Activated T-helper 1 cell treated with anti-CD3 and anti-CD28 coated beads, Interleukin-12 subunit alpha, Interleukin-12 subunit beta, Interleukin-2, Interleukin-4 antibody, amounts not matched to agents 30 ng/mL and 10 ng/mL and 1 ng/mL, durations not matched to agents 14 hours and 24 hours and 36 hours (primary cell): ENCODE measurements at regions not wholly inside any gene's neighbourhood (a gene's known extent, or its start where the extent isn't known, plus 50 kb on each side); places are given as distances from the start of the nearest gene placed in this dataset.

Source experiments
- DNase-seq: peaks from one replicate; pipeline ENCODE4 v3.0.0; 2021; ENCODE audit warnings: low spot score
- H3K27ac Mint-ChIP-seq: one replicate; pipeline ENCODE4 v1.8.0; 2021; ENCODE audit warnings: mild to moderate bottlenecking, mixed read lengths
- H3K27me3 Mint-ChIP-seq: one replicate; pipeline ENCODE4 v1.8.0; 2022; ENCODE audit warnings: mild to moderate bottlenecking, moderate library complexity, mixed read lengths; ENCODE audit not compliant: insufficient read depth
- H3K36me3 Mint-ChIP-seq: one replicate; pipeline ENCODE4 v1.8.0; 2021; ENCODE audit warnings: low read depth, mixed read lengths
- H3K4me1 Mint-ChIP-seq: one replicate; pipeline ENCODE4 v1.8.0; 2021; ENCODE audit warnings: low read depth, mixed read lengths
- H3K4me3 Mint-ChIP-seq: one replicate; pipeline ENCODE4 v1.8.0; 2021; ENCODE audit warnings: mild to moderate bottlenecking, moderate library complexity, mixed read lengths
- H3K9me3 Mint-ChIP-seq: one replicate; pipeline ENCODE4 v1.8.0; 2021; ENCODE audit warnings: mixed read lengths
- intact Hi-C: fragments of 100-400 bp; cut with micrococcal nuclease; formaldehyde crosslinking; loops from one replicate; pipeline ENCODE4 v1.15.1; 2024

DNA sequence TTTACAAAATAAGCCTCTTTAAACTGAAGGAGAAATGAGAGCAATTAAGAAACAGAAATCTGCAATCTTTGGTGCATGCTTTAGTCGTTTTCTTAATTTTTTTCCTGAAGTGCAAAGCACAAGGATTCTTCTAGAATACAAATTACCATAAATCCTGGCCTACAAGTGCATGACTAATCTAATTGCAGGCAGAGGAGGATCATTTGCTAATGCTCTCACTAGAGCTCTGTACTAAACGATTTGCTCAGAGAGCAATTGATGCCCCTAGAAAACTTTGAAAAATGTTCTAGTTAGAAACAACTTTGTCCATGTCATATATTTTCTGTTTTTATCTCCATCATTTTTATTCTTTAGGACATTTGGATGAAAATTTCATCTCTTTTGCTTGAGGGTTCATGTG, 193.2 kb downstream of the POU4F1 start:
- Mint-ChIP-seq H3K27ac (no peak overlapping the region), H3K4me3 (no peak overlapping the region), H3K9me3 (no peaks in the 10 kb centered on the region), H3K4me1 (no peaks in the 10 kb centered on the region), H3K27me3 (peaks cover 2% of the 10 kb centered on the region), H3K36me3 (no peaks in the 10 kb centered on the region)
- no peak for DNase-seq
- intact Hi-C loops: no loop called here

DNA sequence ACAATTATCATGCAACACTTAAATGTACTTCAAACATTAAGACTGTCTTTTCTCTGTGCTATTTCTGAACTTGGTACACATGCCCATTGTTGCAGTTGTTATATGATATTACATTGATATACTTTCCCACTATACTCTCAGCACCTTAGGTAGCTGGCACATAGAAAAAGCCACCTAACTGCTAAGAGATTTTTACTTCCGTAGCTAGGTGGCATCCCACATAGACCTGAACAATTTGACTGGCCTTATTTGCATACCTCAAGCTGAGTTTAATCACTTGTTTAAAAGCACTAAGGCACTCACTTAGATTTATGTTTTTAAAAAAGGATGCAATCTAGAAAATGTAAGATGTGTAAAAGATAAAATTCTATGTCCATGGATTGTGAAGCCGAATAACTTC, 194.2 kb downstream of the POU4F1 start:
- H3K27me3 Mint-ChIP-seq: peaks cover 5% of the 10 kb centered on the region
- no peaks in the 10 kb centered on the region for H3K4me1 Mint-ChIP-seq
- intact Hi-C loops: no loop called here
- no peak for DNase-seq
- no peaks in the 10 kb centered on the region for H3K36me3 Mint-ChIP-seq
- H3K4me3 Mint-ChIP-seq: no peak overlapping the region
- no peak overlapping the region for H3K27ac Mint-ChIP-seq
- no peaks in the 10 kb centered on the region for H3K9me3 Mint-ChIP-seq

DNA sequence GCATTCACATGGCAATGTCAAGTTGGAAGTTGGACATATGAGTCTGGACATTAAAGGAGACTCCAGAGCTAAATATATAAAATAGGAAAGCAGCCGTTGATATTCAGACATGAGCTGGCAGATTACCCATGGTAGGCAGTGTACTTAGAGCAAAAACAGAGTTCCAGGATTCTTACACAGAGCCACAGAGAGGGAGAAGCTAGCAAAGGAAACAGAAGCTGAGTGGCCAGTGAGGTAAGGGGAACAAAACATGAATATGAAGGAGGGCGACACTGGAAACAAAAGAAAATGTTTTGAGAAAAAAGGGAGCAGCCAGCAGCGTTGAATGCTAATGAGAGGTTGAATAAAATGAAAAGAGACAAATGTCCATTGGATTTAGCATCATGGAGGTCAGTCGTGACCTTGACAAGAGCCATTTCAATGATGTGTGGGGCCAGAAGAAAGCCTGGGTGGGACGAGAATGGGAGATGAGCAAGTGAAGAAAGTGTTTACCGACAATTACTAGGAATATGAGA, 198.4 kb downstream of the POU4F1 start:
- H3K9me3 Mint-ChIP-seq: no peaks in the 10 kb centered on the region
- H3K27me3 Mint-ChIP-seq: peaks cover 5% of the 10 kb centered on the region
- intact Hi-C loops: no loop called here
- no peak overlapping the region for H3K27ac Mint-ChIP-seq
- no peaks in the 10 kb centered on the region for H3K4me1 Mint-ChIP-seq
- H3K36me3 Mint-ChIP-seq: no peaks in the 10 kb centered on the region
- no peak for DNase-seq
- no peak overlapping the region for H3K4me3 Mint-ChIP-seq

DNA sequence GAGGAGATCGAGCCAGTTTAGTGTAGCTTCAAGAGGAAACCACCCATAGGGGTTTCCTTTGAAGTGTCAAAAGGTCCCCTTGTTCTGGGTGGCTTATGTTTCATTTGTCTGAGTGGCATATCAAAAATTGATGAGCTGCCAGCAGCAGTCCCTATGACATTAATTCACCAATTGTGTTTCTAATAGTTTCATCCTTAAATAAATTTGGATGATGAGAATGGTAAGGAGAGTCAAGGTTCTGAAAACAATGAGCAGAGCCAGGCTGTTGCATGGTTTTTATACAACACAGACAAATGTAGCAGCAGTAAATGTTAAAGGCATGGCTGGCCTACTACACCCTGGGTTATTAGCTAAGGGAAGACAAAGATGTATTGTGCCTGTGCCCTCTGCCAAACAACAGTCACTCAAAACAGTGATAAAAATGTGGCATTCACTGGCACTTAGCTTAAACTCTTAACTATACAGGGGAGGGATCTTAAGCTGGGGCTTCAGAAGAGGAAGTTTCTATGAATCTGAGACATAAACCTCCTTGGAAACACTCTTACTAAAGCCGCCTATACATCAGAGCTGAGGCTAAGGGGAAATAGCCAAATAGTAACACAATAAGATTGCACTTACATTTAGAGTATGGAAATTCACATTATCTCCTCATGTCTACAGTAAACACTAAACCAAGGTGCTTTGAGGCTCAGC, 200.5 kb downstream of the POU4F1 start:
- Mint-ChIP-seq H3K4me3 (no peak overlapping the region), H3K36me3 (no peaks in the 10 kb centered on the region)
- intact Hi-C loops: no loop called here

DNA sequence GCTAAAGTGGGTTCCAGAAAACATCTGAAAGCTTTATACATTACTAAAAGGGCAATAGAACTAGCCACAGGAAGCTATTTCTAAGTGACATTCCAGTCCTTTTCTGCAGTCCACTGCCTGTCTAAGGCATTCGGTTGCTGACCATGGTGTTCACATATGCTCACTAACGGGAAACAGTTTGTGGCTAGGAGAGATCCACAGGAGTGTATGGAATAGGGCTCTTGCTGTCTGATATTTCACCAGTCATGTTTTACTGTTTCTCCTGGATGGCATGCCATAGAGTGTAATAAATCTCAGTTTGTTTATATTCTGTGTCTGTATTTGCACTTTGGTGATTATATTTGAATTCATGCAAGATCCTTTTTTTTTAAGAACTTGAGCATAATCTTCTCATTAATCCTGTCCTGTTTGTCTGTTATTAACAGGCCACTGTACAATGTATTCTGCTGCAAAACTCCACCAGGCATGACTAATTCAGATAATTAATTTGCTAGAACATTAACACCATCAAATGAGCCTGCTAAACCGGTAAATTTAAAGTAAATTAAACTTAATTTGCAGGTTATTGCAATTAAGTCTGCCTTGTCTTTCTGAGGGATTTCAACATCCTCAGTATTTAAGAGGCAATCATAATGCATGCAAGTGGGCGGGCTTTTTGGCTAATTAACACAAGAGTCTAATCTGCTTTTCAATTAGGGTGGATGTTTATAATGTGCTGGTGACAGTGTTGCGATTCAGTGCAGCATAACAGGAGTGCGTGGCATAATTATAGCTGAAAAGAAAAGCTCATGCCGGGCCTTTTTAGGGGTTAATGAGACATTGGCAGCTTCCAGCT, 201.3 kb downstream of the POU4F1 start:
- Mint-ChIP-seq H3K27ac (no peak overlapping the region), H3K4me1 (no peaks in the 10 kb centered on the region), H3K4me3 (no peak overlapping the region), H3K9me3 (no peaks in the 10 kb centered on the region), H3K36me3 (no peaks in the 10 kb centered on the region), H3K27me3 (peaks cover 5% of the 10 kb centered on the region)
- DNase-seq: no peak
- intact Hi-C loops: no loop called here

More for the DNA sequence above, 200.5 kb downstream of the POU4F1 start:
- Mint-ChIP-seq H3K27ac (no peak overlapping the region), H3K4me1 (no peaks in the 10 kb centered on the region), H3K27me3 (peaks cover 5% of the 10 kb centered on the region), H3K9me3 (no peaks in the 10 kb centered on the region)
- DNase-seq: no peak

DNA sequence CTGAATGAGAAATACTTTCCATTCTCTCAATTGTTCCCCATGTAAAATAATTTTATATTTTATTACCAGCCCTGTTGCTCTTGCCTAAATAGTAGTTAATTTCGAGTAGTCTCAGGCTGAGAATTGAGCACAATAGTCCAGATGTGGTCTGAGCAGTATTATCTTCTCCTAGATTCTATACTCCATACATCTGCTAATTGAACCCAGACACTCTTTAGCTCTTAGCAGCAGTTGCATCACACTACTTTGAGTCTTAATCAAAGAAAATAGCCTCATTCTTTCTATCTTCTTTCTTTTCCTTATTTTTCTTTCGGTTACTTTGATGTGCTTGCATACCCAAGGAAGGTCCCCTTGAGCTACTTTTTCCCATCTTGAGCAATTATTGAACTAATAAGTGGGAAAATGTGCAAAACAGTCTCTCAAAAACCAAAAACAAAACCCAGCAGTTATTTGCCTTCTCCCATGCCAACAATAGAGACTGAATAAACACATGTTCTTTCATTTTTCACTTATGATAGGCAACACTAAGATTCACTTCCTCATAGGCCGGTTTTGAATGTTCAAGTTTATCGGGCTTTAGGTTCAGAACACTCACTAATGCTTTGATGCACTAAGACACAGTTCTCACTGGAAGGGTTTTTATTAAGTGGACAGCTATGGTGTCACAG, 204.5 kb downstream of the POU4F1 start:
- no peak overlapping the region for H3K4me3 Mint-ChIP-seq
- H3K36me3 Mint-ChIP-seq: no peaks in the 10 kb centered on the region
- no peak for DNase-seq
- no peaks in the 10 kb centered on the region for H3K4me1 Mint-ChIP-seq
- no peaks in the 10 kb centered on the region for H3K27me3 Mint-ChIP-seq
- no peaks in the 10 kb centered on the region for H3K9me3 Mint-ChIP-seq
- intact Hi-C loops: no loop called here
- H3K27ac Mint-ChIP-seq: no peak overlapping the region

DNA sequence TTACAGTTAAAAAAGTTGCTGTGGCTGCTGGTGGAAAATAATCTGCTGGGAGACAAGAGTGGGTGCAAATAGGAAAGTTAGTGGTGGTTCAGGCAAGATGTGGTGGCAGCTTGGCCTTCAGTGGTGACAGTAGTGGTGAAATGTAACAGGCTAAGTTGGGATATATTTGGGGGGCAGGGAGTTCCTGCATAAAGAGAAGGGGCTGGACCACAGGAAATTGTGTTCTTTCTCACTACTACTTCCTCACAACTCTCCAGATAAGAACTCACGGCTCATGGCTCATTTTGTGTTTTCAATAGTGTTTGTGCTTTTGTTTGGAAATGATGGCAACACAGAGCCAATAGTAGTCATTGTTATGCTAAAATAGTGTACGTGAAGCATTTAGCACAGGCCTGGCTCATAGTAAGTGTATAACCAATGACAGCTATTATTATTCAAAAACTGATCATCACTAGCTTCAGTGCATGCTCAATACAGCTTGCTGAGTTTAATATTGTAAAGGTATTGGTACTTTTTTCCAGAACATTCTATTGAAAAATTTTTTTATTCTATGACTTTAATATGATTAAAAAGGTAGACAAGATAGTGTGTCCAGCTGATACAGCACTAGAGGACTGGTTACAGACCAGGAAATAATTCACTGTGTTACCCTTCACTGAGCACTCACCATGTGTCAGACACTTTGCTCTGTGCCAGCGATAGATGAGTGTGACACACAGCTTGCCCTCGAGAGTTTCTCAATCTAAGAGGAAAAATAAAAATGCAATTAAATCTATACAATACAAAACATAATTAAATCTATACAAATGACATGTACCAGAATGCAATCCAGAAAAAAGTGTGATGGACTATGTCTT, 209.8 kb downstream of the POU4F1 start:
- H3K4me1 Mint-ChIP-seq: no peaks in the 10 kb centered on the region
- H3K27me3 Mint-ChIP-seq: peaks cover 2% of the 10 kb centered on the region
- DNase-seq: no peak
- intact Hi-C loops: no loop called here
- H3K36me3 Mint-ChIP-seq: no peaks in the 10 kb centered on the region
- no peaks in the 10 kb centered on the region for H3K9me3 Mint-ChIP-seq
- H3K27ac Mint-ChIP-seq: no peak overlapping the region
- H3K4me3 Mint-ChIP-seq: no peak overlapping the region

DNA sequence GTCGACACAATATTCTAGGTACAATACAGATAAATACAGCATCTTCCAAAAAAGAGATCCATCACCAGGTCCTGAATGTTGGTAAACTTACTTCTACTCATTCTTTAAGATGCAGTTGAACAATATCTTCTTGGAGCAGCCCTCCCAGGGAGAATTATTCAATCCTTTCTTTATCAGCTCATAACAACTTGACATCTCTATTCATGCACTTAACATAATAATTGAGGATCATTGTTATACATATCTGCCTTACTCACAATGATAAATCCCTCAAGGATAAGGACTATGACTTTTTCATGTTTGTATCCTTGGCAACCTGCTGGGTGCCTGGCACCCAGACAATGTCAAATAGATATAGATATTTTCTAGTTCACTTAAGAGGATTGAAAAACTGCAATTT, 219.5 kb downstream of the POU4F1 start:
- no peak for DNase-seq
- intact Hi-C loops: no loop called here
- no peaks in the 10 kb centered on the region for H3K36me3 Mint-ChIP-seq
- no peaks in the 10 kb centered on the region for H3K4me1 Mint-ChIP-seq
- H3K27me3 Mint-ChIP-seq: peaks cover 2% of the 10 kb centered on the region
- H3K9me3 Mint-ChIP-seq: no peaks in the 10 kb centered on the region
- H3K27ac Mint-ChIP-seq: no peak overlapping the region
- no peak overlapping the region for H3K4me3 Mint-ChIP-seq

DNA sequence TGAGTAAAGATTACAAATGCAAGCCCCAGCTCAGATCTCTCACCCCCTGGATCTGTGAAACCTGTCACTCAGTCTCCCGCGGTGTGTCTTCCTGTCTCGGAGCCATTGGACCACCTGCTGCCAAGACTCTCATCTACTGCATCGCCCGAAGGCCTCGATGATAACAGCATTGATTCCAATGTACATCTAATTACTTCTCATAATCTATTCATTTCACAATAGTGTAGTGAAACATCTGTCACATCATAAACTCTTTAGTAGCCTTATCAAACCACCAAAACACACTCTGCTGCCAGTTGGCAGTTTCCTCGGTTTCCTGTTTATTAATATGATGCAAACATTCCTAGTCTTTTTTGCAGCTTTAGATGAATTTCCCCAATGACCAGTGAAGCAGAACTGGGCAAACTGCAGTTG, 220.3 kb downstream of the POU4F1 start:
- Mint-ChIP-seq H3K4me3 (no peak overlapping the region), H3K9me3 (no peaks in the 10 kb centered on the region)

DNA sequence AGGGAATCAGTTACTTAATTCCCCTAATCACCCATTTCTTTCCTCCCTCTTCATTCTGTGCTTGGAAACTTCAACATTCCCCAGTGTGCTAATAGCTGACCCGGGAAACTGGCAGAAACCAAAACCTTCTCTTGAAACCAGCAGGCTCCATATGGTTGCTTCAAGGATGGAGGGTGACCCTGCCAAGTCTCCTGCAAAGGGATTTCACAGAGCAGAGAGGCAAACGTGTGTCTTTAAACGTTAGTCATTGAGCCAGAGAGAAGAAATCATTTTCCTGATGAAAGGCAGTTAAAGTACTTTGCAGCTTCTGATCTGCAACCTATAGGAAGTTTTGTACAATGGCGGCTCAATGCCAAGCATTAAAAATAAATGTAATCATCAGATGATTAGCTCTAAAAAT, 220.9 kb downstream of the POU4F1 start:
- no peaks in the 10 kb centered on the region for H3K27me3 Mint-ChIP-seq
- no peaks in the 10 kb centered on the region for H3K9me3 Mint-ChIP-seq
- H3K4me3 Mint-ChIP-seq: no peak overlapping the region
- no peak for DNase-seq
- H3K36me3 Mint-ChIP-seq: no peaks in the 10 kb centered on the region
- intact Hi-C loops: no loop called here
- no peak overlapping the region for H3K27ac Mint-ChIP-seq
- no peaks in the 10 kb centered on the region for H3K4me1 Mint-ChIP-seq

More for the DNA sequence above, 220.3 kb downstream of the POU4F1 start:
- Mint-ChIP-seq H3K4me1 (no peaks in the 10 kb centered on the region), H3K27me3 (no peaks in the 10 kb centered on the region), H3K27ac (no peak overlapping the region), H3K36me3 (no peaks in the 10 kb centered on the region)
- intact Hi-C loops: no loop called here
- no peak for DNase-seq

DNA sequence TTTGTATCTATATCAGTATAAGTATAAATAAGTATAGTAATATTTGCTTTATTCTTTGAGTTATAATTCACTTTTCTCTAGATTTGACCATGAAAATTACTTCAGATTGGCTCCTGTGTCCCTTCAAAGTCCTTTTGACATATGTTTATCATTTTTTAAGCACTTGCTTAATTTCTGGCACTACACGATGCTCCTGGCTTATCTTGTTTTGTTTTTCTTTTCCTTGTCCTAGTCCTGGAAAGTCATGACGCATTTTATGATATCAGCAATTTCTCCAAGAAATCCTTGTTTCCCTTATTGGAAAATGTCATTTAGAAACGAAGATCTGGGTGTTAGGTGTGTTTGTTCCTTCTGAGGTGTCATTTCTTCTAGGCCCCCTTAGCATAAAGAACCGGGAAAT, 226.5 kb downstream of the POU4F1 start:
- no peaks in the 10 kb centered on the region for H3K27me3 Mint-ChIP-seq
- H3K4me3 Mint-ChIP-seq: no peak overlapping the region
- intact Hi-C loops: no loop called here
- H3K4me1 Mint-ChIP-seq: no peaks in the 10 kb centered on the region
- H3K27ac Mint-ChIP-seq: no peak overlapping the region
- H3K9me3 Mint-ChIP-seq: no peaks in the 10 kb centered on the region
- no peaks in the 10 kb centered on the region for H3K36me3 Mint-ChIP-seq
- DNase-seq: no peak

DNA sequence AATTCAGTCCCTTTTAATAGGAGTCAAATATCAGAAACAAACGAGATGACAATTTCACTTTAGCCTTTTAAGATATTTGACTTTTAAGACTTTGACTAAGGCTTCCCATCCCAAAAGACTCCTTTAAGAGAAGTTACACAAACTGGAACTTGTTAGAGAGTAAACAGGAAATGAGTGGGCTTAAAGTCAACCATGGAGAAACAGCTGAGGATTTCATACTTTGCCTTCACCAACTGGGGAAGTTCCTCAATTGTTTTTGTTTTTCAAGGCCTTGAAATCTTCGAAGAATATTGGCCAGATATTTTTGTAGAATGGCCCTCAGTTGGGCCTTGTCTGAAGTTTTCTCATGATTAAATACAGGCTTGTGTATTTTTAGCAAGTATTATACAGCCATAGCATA, 227.3 kb downstream of the POU4F1 start:
- intact Hi-C loops: no loop called here
- Mint-ChIP-seq H3K27ac (no peak overlapping the region), H3K9me3 (no peaks in the 10 kb centered on the region), H3K4me1 (no peaks in the 10 kb centered on the region), H3K36me3 (no peaks in the 10 kb centered on the region), H3K27me3 (no peaks in the 10 kb centered on the region), H3K4me3 (no peak overlapping the region)
- DNase-seq: no peak
